ENCODE measurements at regions not wholly inside any gene's neighbourhood (a gene's known extent, or its start where the extent isn't known, plus 50 kb on each side); places are given as distances from the start of the nearest gene placed in this dataset.

- in situ Hi-C loops (cut with HindIII; ENCODE audit: low pct_unique_long_range_greater_than_20kb, low sequenced_read_pairs) (no loop called here), intact Hi-C loops (cut with micrococcal nuclease; ENCODE audit: unreplicated experiment) (loop anchor here (1.0 to 10.0 kb wide), 3 partner anchors 81 to 143 kb away; no protein-coding TSS in a partner anchor)
- DNase-seq (ENCODE audit: low read depth, low spot score) = no peak
- POLR2A ChIA-PET = interaction anchor here (0.6 kb wide), 2 partner anchors 8 to 80 kb away, joined by 3 to 5 read pairs; no protein-coding TSS in a partner anchor
- H3K27ac ChIP-seq (ENCODE audit: low read length) = peak overlapping the region; percentile 13
- no peak for TF ChIP-seq REST (IDR thresholded peaks at IDR 0.05; ENCODE audit: insufficient read depth in 1 of 2, low read depth in 2 of 2, low read length in 1 of 2)
- no peak for TF ChIP-seq POLR2AphosphoS5 (IDR thresholded peaks at IDR 0.05; ENCODE audit: low read depth, low read length)
- no peak for TF ChIP-seq TCF7L2 (IDR thresholded peaks at IDR 0.05; ENCODE audit: low read depth, low read length)
- TF ChIP-seq, protein P1, sequence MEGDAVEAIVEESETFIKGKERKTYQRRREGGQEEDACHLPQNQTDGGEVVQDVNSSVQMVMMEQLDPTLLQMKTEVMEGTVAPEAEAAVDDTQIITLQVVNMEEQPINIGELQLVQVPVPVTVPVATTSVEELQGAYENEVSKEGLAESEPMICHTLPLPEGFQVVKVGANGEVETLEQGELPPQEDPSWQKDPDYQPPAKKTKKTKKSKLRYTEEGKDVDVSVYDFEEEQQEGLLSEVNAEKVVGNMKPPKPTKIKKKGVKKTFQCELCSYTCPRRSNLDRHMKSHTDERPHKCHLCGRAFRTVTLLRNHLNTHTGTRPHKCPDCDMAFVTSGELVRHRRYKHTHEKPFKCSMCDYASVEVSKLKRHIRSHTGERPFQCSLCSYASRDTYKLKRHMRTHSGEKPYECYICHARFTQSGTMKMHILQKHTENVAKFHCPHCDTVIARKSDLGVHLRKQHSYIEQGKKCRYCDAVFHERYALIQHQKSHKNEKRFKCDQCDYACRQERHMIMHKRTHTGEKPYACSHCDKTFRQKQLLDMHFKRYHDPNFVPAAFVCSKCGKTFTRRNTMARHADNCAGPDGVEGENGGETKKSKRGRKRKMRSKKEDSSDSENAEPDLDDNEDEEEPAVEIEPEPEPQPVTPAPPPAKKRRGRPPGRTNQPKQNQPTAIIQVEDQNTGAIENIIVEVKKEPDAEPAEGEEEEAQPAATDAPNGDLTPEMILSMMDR (IDR thresholded peaks at IDR 0.05) = no peak
- no peak for TF ChIP-seq SIN3A (IDR thresholded peaks at IDR 0.05; ENCODE audit: borderline replicate concordance, insufficient read depth, low read depth, low read length)
- CTCF ChIA-PET = interaction anchor here (0.5 kb wide), 1 partner anchor 93 kb away, joined by 3 read pairs; no protein-coding TSS in a partner anchor
- peaks cover 12% of the 10 kb centered on the region for H3K4me1 ChIP-seq (ENCODE audit: control insufficient read depth, insufficient read depth, low read length)
- H3K36me3 ChIP-seq (ENCODE audit: control insufficient read depth, insufficient read depth, low read length) = no peaks in the 10 kb centered on the region
- ATAC-seq = peak; percentile 64
- no peaks in the 10 kb centered on the region for H3K27me3 ChIP-seq (ENCODE audit: control insufficient read depth, insufficient read depth, low read length)
- H3K9me3 ChIP-seq (ENCODE audit: control insufficient read depth, insufficient read depth, low read depth, low read length) = peaks cover 5% of the 10 kb centered on the region
- no TSS peak for BruUV-seq (replicated peaks)
- H3K4me3 ChIP-seq (ENCODE audit: low read depth in 2 of 2, low read length in 2 of 2) = no peak overlapping the region
Measured at GRCh38 chr2:189285962-189286645, 106.5 kb upstream of the COL5A2 start.

GRCh38 chr2:189287363-189287762, 107.8 kb upstream of the COL5A2 start:
- intact Hi-C loops (cut with micrococcal nuclease; ENCODE audit: unreplicated experiment) = loop anchor here (1.0 to 10.0 kb wide), 3 partner anchors 83 to 125 kb away; partner anchors contain the start of gene COL5A2
- ATAC-seq (peak; percentile 62), DNase-seq (ENCODE audit: low read depth, low spot score) (no peak)
- CTCF ChIA-PET = interaction anchor here (0.6 to 1.8 kb wide), 2 partner anchors 35 to 108 kb away, joined by 3 to 4 read pairs; partner anchors contain the start of gene COL5A2
- TF ChIP-seq TCF7L2 (IDR thresholded peaks at IDR 0.05; ENCODE audit: low read depth, low read length) (no peak), POLR2AphosphoS5 (IDR thresholded peaks at IDR 0.05; ENCODE audit: low read depth, low read length) (no peak), SIN3A (IDR thresholded peaks at IDR 0.05; ENCODE audit: borderline replicate concordance, insufficient read depth, low read depth, low read length) (no peak), REST (IDR thresholded peaks at IDR 0.05; ENCODE audit: insufficient read depth in 1 of 2, low read depth in 2 of 2, low read length in 1 of 2) (no peak)
- TF ChIP-seq, protein P1 (IDR thresholded peaks at IDR 0.05) = no peak
- H3K36me3 ChIP-seq (ENCODE audit: control insufficient read depth, insufficient read depth, low read length) = no peaks in the 10 kb centered on the region
- in situ Hi-C loops (cut with HindIII; ENCODE audit: low pct_unique_long_range_greater_than_20kb, low sequenced_read_pairs) = no loop called here
- H3K4me1 ChIP-seq (ENCODE audit: control insufficient read depth, insufficient read depth, low read length) = peaks cover 12% of the 10 kb centered on the region
- POLR2A ChIA-PET = no interaction called here
- no peaks in the 10 kb centered on the region for H3K27me3 ChIP-seq (ENCODE audit: control insufficient read depth, insufficient read depth, low read length)
- BruUV-seq (replicated peaks) = no TSS peak
- H3K9me3 ChIP-seq (ENCODE audit: control insufficient read depth, insufficient read depth, low read depth, low read length) = peaks cover 5% of the 10 kb centered on the region
- no peak overlapping the region for H3K4me3 ChIP-seq (ENCODE audit: low read depth in 2 of 2, low read length in 2 of 2)
- H3K27ac ChIP-seq (ENCODE audit: low read length) = peak overlapping the region; percentile 13

All from Panc1 (cell line).